ENCODE measurements at regions not wholly inside any gene's neighbourhood (a gene's known extent, or its start where the extent isn't known, plus 50 kb on each side); places are given as distances from the start of the nearest gene placed in this dataset.
A peak's percentile ranks its signal among the peaks of the same experiment; 100 is the strongest.

DNA sequence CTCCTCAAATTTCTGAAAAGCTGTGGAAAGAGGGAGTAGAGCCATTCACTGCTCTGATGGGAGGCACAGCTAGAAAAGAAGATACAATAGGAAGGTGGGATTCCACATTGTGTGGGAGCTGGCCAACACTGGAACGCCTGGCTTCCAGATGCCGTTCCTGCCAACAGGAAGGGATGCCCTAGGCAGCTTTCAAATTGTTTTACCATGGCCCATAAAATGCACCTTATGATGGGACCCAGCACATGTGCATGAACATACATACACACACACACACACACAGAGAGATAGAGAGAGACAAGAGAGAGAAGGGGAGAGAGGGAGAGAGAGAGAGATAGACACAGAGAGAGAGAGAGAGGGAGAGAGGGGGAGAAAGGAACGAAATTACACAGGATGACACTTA is 86.1 kb upstream of the BZW1 start:
- DNase-seq (no peak), ATAC-seq (ENCODE audit: poor library complexity) (no peak)
- intact Hi-C loops (cut with DNase I): no loop called here

DNA sequence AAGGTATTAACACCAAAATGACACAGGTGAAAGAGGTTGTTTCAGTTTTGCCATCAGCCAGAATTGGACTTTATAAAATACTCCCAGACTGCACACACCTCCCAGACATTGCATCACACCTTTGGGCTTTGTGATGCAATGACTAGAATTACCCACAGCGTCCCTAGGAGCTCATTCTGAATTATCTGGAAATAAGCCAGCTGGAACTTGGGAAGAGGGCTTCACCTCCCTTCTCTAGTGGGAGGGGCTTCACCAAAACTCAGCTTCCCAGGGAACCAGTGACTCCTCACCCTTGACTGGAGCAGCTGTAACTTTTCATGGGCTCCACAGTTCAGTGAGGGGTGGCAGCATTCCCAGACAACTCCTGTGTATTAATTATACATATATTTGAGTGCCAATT is 83.1 kb upstream of the BZW1 start:
- intact Hi-C loops (cut with DNase I): no loop called here
- peak; percentile 38 for DNase-seq

DNA sequence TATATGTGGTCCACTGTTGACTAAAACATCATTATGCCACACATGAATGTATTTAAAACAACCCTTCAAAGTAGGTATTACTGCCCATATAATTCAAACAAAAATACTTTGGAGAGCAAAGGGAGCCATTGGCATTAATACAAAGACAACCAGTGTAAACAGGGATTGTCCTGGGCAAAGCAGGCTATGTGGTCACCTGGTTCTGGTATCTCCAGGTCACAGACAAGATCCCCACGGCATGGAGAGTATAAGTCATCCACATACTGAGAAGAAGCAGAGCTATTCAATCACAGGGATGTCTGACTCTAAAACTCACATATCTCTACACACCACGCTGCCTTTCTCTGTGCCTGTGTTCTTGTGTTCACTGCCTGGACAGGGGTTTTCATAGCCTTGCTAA is 81.4 kb upstream of the BZW1 start:
- intact Hi-C loops (cut with DNase I): no loop called here
- ATAC-seq (ENCODE audit: poor library complexity) (no peak), DNase-seq (no peak)

More for the DNA sequence above, 83.1 kb upstream of the BZW1 start:
- peak; percentile 74 for ATAC-seq (ENCODE audit: poor library complexity)

DNA sequence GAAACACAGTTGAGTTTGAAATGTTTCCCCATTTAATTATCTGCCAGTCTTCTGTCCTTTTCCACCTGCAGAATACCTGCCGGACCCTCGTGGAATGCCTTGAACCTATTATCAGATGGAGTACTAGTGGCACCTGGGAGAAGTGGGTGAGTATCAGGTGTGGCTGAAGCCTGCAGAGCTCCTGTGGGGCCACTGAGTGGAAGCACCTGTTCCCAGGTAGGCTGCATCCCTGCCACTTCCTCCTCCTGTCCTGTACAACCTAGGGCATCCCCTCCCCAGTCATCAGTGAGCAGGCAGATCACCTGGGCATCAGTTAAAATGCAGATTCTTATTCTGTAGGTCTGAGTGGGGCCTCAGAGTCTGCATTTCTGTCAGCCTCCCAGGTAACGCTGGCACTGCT is 80.8 kb upstream of the BZW1 start:
- ATAC-seq (ENCODE audit: poor library complexity): no peak
- intact Hi-C loops (cut with DNase I): no loop called here
- DNase-seq: no peak

DNA sequence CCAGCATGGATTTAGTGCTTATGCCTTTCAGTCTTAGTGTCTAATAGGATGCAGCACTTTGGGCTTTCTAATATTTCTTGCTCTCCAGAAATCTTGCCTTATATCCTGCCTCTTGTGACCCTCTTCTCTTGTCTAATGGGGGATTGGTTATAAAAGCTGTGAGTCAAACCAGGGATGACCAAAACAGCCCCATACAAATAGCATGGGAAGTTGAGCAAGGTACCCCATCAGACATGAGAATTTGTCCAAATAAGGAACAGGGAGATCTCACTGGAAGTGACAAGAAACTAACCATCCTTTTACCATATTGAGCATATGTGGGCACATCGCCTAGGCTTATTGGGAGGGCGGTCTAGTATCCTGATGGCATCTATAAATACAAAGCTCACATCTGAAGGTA is 78.8 kb upstream of the BZW1 start:
- intact Hi-C loops (cut with DNase I): no loop called here
- no peak for DNase-seq
- ATAC-seq (ENCODE audit: poor library complexity): no peak

DNA sequence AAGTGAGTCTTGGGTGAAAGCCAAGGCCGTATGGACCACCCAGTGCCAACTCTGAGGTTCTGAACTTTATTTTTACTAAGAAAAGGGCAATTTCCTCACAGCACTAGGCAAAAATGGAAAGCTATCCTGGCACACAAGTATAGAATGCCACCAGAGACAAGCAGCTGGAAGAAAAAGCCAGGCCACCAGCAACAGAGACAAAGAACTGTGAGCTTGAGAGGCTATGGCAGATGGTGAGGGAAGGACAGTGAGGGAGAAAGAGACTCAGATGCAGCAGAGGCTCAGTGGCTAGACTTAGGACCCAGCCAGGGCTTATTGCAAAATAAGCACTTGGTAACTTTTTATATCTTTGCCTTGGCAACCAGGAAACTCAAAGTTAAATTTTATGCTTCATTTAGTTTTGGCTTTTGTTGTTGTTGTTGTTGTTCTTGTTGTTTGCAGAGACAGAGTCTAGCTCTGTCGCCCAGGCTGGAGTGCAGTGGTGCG is 78.0 kb upstream of the BZW1 start:
- DNase-seq: no peak
- ATAC-seq (ENCODE audit: poor library complexity): no peak
- intact Hi-C loops (cut with DNase I): no loop called here

DNA sequence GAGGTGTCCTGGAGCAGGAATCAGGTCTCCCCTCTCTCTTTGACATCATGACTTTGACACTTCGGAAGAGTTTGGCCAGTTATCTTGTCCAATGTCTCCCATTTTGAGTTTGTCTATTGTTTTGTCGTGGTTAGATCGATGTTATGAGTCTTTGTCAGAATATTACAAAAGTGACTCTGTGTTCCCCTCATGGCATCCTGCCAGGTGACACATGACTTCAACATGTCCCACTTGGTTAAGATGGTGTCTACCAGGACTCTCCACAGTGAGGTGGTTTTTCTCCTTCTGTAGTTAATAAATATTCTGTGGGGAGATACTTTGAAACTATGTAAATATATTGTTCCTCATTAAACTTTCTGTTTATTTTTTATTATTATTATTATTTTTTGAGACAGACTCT is 76.6 kb upstream of the BZW1 start:
- ATAC-seq (ENCODE audit: poor library complexity): no peak
- DNase-seq: no peak
- intact Hi-C loops (cut with DNase I): no loop called here

DNA sequence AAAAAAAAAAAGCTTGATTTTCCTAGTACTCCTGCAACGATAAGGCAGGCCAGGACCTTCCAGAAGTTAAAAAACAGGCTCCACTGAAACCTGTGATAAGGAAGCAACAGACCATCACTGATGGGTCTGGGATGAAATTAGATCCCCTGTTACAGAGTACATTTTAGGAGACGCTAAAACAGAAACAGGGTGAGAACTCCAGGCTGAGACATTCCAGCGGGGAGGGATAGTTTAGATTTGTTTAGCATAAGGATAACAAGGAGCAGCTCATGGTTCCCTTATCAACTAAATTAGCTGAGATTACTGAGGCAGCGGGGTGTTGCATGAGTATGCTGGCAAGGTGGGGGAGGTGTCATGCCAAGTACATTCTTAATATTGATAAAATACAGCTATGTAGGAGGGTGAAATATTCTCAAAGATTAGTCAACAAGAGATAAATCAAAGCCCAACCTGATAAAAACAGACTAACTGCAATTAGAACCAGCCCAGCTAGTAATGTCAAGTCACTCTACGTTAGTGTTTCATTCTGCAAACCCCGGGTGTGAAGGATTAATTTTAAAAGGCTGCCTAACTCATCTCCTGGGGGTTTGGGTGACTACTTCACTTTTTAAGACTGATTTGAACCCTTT is 75.0 kb upstream of the BZW1 start:
- intact Hi-C loops (cut with DNase I): no loop called here
- ATAC-seq (ENCODE audit: poor library complexity) (no peak), DNase-seq (no peak)

DNA sequence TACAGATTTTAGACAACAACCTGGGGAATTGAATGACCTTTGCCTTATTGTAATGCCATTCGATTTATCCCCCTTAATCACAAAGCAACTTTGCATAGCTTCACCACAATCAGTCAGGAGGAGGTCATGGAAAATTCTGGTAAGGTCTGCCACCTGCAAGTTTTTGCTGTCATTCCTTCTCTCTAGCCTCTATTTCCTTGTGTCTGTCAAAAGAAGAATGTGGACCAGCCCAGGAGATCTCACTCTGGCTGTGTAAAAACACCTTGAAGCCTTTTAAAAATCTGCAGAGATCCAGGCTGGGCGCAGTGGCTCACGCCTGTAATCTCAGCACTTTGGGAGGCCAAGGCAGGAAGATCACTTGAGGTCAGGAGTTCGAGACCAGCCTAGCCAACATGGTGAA is 74.1 kb upstream of the BZW1 start:
- no peak for DNase-seq
- no peak for ATAC-seq (ENCODE audit: poor library complexity)
- intact Hi-C loops (cut with DNase I): no loop called here

DNA sequence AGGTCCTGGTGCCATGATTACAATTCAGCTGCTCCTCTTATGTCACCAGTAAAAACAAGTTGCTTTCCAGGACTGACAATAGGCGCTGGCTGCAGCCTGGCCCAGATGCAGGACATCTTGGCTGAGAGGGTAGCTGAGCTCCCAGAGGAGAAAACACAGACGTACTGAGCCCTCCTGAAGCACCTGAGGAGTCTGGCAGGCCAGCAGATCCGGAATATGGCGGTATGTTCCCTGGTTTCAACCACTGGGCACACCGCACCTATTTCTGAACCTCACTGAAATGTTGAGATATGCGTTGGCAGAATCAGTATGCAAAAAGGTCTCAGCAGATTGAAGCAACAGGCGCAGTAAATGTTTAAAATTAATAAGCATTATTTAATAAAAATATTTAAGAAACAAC is 73.1 kb upstream of the BZW1 start:
- intact Hi-C loops (cut with DNase I): no loop called here
- no peak for DNase-seq
- ATAC-seq (ENCODE audit: poor library complexity): no peak

DNA sequence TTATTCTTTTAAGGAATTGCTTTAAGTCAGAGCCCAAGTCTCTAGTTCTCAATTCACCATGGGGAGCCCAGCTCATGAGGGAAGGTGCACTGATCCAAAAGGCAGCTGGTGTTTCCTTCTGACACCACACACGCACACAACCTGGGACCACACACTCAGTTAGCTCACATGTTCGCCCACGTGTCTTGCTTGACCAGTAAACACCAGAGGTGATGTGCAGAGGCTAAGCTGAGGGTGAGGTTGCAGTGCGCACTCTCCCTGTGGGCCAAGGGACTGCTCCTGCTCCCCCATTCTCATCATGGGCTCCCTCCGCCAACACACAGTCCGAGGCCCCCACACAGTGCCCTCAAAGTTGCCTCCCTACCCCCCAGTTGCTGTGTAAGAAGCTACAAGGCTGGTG is 70.8 kb upstream of the BZW1 start:
- DNase-seq: no peak
- intact Hi-C loops (cut with DNase I): no loop called here
- ATAC-seq (ENCODE audit: poor library complexity): no peak

DNA sequence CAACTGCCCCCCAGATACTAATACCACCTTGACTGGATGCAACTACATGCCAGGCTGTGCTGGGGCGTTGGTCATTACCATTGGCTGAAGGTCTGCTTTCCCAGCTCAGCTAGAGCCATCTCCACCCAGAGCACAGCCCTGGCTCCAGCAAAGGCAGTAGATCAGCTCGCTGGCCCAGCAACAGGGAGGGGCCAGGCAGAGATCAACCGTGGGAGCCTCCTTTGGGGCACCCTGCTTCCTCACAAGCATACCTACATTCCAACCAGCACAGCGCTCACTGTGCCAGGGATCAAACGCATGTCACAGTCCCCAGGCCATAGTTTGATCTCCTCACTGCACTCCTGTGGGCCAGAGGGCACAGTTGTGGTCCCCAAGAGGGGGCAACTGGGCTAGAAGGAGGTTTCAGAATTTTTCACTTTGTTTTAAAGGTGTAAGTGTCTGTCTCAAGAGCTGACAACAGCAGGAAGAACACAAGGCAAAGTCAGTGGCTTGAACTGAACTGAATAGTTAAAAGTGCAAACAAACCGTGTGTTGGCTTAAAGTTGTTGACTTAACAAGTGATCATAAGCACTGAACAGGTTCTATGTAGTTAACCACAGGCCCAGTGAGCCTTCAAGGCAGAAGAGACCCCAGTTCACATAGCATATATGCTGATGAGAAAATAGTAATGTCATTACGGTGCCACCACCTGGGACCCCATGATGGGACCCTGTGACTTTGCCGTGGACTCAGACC is 70.1 kb upstream of the BZW1 start:
- intact Hi-C loops (cut with DNase I): no loop called here
- ATAC-seq (ENCODE audit: poor library complexity) (peak; percentile 14), DNase-seq (peak; percentile 38)

DNA sequence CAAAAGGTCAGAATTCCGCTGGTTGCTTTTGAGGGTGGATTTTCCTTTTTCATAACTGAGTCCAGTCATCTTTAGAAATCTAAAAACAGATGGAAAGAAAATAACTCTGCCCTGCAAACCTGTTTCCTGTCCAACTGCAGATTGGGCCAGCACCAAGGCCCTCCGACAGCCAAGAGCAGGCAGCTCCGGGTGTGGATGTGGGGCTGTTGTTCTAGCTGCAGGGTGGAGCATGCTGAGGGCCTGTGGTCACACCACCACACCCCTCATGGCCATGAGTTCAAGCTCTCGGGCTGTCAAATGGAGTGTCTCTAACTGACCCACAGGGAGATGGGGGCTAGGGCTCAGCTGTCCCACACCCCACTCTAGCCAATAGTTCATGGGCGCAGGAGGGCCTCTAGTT is 69.3 kb upstream of the BZW1 start:
- intact Hi-C loops (cut with DNase I): no loop called here

DNA sequence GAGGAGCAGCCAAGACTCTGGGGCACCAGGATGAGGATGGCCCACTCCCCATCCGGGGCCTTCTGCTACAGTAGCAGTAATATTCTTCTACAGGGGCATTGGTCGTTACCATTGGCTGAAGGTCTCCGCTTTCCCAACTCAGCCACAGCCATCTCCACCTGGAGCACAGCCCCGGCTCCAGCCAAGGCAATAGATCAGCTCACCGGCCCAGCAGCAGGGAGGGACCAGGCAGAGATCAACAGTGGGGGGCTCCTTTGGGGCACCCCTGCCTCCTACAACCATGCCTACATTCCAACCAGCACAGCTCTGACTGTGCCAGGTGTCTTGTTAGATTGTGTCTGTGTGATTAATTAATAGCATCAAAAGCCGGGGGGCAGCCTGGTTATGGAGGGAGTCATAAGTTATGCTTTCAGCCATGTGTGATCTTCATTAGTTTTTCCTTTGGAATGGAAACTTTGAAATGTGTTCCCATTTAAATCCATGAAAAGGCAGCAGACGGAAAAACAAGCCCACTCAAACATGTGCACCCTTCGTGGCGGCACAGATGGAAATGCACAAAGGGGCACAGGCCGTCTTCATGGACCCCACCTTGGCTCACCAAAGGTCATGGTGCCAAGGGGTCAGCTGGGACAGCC is 68.6 kb upstream of the BZW1 start:
- intact Hi-C loops (cut with DNase I): no loop called here
- DNase-seq (no peak), ATAC-seq (ENCODE audit: poor library complexity) (no peak)

More for the DNA sequence above, 69.3 kb upstream of the BZW1 start:
- DNase-seq (peak; percentile 86), ATAC-seq (ENCODE audit: poor library complexity) (peak; percentile 88)

DNA sequence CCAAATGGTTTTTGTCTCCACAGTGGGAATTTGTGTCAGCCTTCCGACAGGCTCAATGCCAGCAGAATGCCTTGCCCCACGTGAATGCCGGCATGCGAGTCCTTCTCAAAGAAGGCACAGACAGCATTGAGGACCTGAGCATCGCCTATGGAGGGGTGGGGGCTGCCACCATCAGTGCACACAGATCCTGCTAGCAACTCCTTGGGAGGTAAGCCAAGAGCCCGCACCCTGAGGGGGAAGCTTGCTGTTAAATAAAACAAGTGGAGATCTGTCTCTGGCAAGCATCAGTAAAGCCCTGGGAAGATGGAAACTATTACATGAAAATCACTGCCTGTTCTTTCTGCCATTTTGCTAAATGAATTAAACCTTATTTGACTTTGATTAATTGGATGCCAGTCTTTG is 67.5 kb upstream of the BZW1 start:
- DNase-seq: peak; percentile 37
- intact Hi-C loops (cut with DNase I): no loop called here
- no peak for ATAC-seq (ENCODE audit: poor library complexity)

DNA sequence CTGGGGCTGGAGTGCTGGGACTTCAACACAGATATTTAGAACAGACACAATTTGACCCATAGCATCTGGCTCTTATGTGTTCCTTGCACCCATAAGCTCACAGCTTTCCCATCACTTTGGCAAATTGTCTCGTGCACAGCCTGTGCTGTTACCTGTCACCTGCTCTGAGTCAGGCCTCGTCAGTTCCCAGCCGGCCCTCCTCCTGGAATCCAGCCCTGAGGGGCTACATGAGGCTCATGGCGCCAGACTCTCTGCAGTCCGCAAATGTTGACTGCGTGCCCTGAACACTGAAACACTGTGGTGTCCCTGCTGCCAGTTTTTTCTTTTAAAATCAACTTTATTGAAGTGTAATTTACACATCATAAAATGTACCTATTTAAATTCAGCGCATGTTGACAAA is 65.4 kb upstream of the BZW1 start:
- DNase-seq: no peak
- no peak for ATAC-seq (ENCODE audit: poor library complexity)
- intact Hi-C loops (cut with DNase I): no loop called here

DNA sequence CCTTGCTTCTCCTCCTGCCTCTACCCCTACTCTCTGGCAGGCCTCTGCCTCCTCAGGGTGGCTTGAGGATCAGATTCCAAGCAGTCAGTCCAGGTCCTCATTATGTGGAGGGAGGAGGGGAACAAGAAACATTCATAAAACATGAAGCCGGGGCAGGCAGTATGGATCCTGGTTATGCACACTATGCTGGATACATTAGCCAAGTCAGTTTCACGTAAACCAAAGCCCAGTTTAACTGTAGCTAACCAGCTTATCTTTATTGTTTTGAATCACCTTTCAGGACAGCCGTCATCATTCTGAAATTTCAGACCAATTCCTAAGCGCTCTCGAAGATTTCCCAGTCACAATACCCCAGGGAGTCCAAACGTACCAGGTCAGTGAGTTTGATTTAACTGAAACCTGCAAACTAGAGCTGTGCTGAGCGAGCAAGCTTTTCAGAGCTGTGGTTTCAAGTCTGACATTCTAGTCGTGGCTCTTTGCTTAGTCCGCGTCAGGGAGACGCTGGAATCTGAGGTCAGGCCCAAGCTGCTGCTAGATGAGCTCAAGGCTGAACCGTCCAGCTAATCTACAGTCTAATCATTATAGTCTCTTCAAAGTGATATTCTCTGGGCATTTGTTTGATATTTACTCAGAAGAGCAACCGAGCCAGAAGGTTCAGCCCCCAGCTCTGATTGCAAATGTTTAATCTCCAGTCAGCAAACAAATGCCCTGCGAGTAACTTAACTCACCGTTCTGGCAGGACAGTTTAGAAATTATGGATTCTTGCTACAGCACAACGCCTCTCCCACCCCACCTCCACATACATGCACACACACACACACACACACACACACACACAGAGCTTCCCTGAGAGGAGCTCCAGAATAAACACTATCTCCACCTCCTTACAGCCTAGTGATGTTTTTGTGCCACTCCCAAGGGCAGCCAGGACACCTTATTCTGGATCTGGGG is 63.8 kb upstream of the BZW1 start:
- ATAC-seq (ENCODE audit: poor library complexity) (no peak), DNase-seq (no peak)
- intact Hi-C loops (cut with DNase I): no loop called here

DNA sequence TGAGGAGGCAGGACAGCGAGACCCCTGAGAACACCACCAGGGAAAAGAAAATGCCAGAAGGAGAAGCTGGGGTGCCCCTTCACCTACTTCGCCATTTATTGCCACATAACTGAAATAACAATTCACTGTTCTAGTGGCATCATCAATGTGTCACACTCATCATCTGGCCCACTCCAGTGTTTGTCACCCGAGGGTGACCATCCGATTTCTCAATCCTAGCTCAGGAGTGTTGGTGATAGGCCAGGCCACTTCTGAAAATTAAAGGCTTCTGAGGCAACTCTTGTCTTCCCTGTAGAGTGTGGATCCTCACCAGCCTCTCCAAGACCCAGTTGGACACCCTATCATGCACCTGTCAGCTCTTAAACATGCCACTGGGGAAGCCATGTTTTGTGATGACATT is 62.9 kb upstream of the BZW1 start:
- ATAC-seq (ENCODE audit: poor library complexity): no peak
- no peak for DNase-seq
- intact Hi-C loops (cut with DNase I): no loop called here

DNA sequence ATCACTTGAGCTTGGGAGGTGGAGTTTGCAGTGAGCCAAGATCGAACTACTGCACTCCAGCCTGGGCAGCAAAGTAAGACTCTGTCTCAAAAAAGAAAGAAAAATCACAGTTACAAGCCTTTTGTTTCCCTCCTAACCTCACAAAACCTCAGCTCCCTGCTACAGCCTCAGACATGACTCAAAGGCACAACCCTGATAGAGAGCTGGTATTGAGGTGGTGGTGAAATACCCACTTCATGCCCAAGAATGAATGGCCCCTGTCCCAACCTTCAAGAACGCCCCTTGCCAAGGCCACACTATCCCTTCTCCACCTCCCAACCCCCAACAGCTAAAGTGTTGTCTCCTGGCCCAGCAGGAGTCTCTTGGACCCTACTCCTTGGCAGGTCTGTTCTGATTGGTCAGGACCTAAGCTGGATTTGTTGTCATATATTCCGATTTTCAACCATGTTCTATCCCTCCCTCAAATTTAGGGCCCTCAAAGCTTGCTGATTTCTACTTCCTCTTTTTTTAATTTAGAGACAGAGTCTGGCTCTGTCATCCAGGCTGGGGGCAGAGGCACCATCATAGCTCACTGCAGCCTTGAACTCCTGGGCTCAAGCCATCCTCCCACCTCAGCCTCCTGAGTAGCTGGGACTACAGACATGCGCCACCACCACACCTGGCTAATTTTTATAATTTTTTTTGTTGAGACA is 61.9 kb upstream of the BZW1 start:
- intact Hi-C loops (cut with DNase I): no loop called here
- DNase-seq (no peak), ATAC-seq (ENCODE audit: poor library complexity) (no peak)
